K562 (cell line): ENCODE measurements at regions not wholly inside any gene's neighbourhood (a gene's known extent, or its start where the extent isn't known, plus 50 kb on each side); places are given as distances from the start of the nearest gene placed in this dataset.

ENCODE experiments used
- ATAC-seq: fragments of 200-7000 bp; cut with Tn5 transposase; 3 replicates; pipeline ENCODE4 v1.9.1; 2020; ENCODE audit warnings: moderate library complexity
- BruUV-seq: library from RNA; stranded (reverse); fragments of 400-500 nt; replicated peaks from 2 replicates; lab custom pipeline; 2021; lab: Mats Ljungman, UMichigan
- CTCF ChIA-PET: fragments of 300-600 bp; formaldehyde crosslinking; extraction: SDS; loops from one replicate; lab custom pipeline; 2021; ENCODE audit warnings: low intra/inter-chr PET ratio; lab: Yijun Ruan, JAX
- POLR2A ChIA-PET: fragments of 300-600, 350-650 bp; sonication (Branson Sonifier 250); formaldehyde crosslinking; extraction: SDS; loops from one replicate; lab custom pipeline; 2021; ENCODE audit warnings: antibody characterized with exemption, inconsistent platforms; lab: Yijun Ruan, JAX
- DNase-seq, 4 experiments: peaks; one replicate each; pipeline versions ENCODE4 v3.0.0 to v3.0.0-alpha.2; 2011 to 2018; ENCODE audit warnings: low spot score in 3 of 4, mixed read lengths in 3 of 4; ENCODE audit errors: extremely low read depth in 1 of 4
- FAIRE-seq: peaks from 2 replicates; lab custom pipeline; 2011; peaks lifted over from hg19 to GRCh38; lab: Jason Lieb, UNC
- H2AFZ ChIP-seq: 2 replicates; pipeline ENCODE4 v1.6.0; 2011; ENCODE audit warnings: low read depth, low read length, control low read depth, inconsistent platforms
- H3K27ac ChIP-seq: fragments of 200-600 bp; 3 replicates; pipeline ENCODE4 v1.8.0; 2011; ENCODE audit warnings: low read depth, mild to moderate bottlenecking, control low read depth, inconsistent platforms, low read length, moderate library complexity, mixed read lengths; ENCODE audit errors: extremely low read depth
- H3K27me3 ChIP-seq, 2 experiments: fragments of 300-600 bp in 1 of 2; 2 replicates in 1 of 2; 3 replicates in 1 of 2; pipeline versions ENCODE4 v1.6.0 to v1.8.0; 2011; ENCODE audit warnings: inconsistent platforms in 2 of 2, low read length in 2 of 2, mild to moderate bottlenecking in 1 of 2, mixed read lengths in 1 of 2, moderate library complexity in 1 of 2; ENCODE audit not compliant: control insufficient read depth in 2 of 2, insufficient read depth in 2 of 2
- H3K36me3 ChIP-seq: fragments of 300-600 bp; 3 replicates; pipeline ENCODE4 v1.8.0; 2011; ENCODE audit warnings: mild to moderate bottlenecking, low read length, inconsistent platforms; ENCODE audit not compliant: control insufficient read depth, insufficient read depth
- H3K4me1 ChIP-seq, 2 experiments: fragments of 200-600 bp in 1 of 2; replicated peaks in 1 of 2; 2 replicates in 1 of 2; 3 replicates in 1 of 2; pipeline versions ENCODE4 v1.5.1 to v1.8.0; 2011; ENCODE audit warnings: inconsistent platforms in 2 of 2, low read length in 2 of 2, mild to moderate bottlenecking in 1 of 2, mixed read lengths in 1 of 2, moderate library complexity in 1 of 2; ENCODE audit not compliant: control insufficient read depth in 2 of 2, insufficient read depth in 2 of 2
- H3K4me2 ChIP-seq: 2 replicates; pipeline ENCODE4 v1.6.1; 2011; ENCODE audit warnings: low read length, control low read depth, inconsistent platforms, mixed read lengths; ENCODE audit not compliant: insufficient read depth
- H3K4me3 ChIP-seq: fragments of 200-600 bp; sonication (generic), shearing (Covaris generic); 2 replicates; pipeline ENCODE4 v1.5.1; 2016; ENCODE audit warnings: control low read depth, inconsistent platforms
- H3K79me2 ChIP-seq: fragments of 200-600 bp; 3 replicates; pipeline ENCODE4 v1.8.0; 2011; ENCODE audit warnings: low read length, inconsistent platforms; ENCODE audit not compliant: control insufficient read depth, insufficient read depth
- H3K9ac ChIP-seq, 2 experiments: 2 replicates each; pipeline versions ENCODE4 v1.6.0 to v1.6.1; 2011; ENCODE audit warnings: low read depth in 2 of 2, low read length in 2 of 2, control low read depth in 1 of 2, inconsistent platforms in 1 of 2, mild to moderate bottlenecking in 1 of 2, mixed read lengths in 1 of 2; ENCODE audit not compliant: insufficient read depth in 1 of 2
- H3K9me1 ChIP-seq: one replicate; pipeline ENCODE4 v1.6.0; 2011; ENCODE audit warnings: inconsistent platforms, mild to moderate bottlenecking, low read length, moderate library complexity; ENCODE audit not compliant: control insufficient read depth, insufficient read depth
- H3K9me3 ChIP-seq: replicated peaks from 2 replicates; pipeline ENCODE4 v1.5.1; 2011; ENCODE audit warnings: low read depth, low read length, inconsistent platforms; ENCODE audit not compliant: control insufficient read depth, insufficient read depth
- H4K20me1 ChIP-seq: replicated peaks from 2 replicates; pipeline ENCODE4 v1.6.1; 2011; ENCODE audit warnings: low read length, inconsistent platforms, mixed read lengths; ENCODE audit not compliant: control insufficient read depth, insufficient read depth
- BRCA1 ChIP-seq, 2 experiments: fragments of 450-650 bp in 1 of 2; sonication (generic) in 1 of 2; formaldehyde crosslinking in 1 of 2; IDR thresholded peaks; 2 replicates each; pipeline versions ENCODE4 v1.5.0 to v1.6.1; 2017 to 2020; ENCODE audit warnings: mild to moderate bottlenecking in 1 of 2, missing genetic modification reagents in 1 of 2
- CBFA2T3 ChIP-seq: fragments of 450-650 bp; IDR thresholded peaks from 2 replicates; pipeline ENCODE4 v1.6.1; 2017
- DMBX1 ChIP-seq: fragments of 250-450 bp; sonication (Bioruptor Pico); IDR thresholded peaks from 2 replicates; pipeline ENCODE4 v1.8.0; 2022; ENCODE audit warnings: inconsistent platforms, mild to moderate bottlenecking, moderate library complexity, borderline replicate concordance
- GTF2F1 ChIP-seq: IDR thresholded peaks from 2 replicates; pipeline ENCODE4 v1.6.1; 2011; ENCODE audit warnings: low read depth, low read length, improper control_type of control experiment
- HIVEP1 ChIP-seq: fragments of 250-450 bp; sonication (Bioruptor Pico); IDR thresholded peaks from 2 replicates; pipeline ENCODE4 v1.4.0; 2020; ENCODE audit warnings: mild to moderate bottlenecking
- ZC3H8 ChIP-seq: fragments of 450-650 bp; IDR thresholded peaks from 2 replicates; pipeline ENCODE4 v1.6.1; 2017
- WGBS: fragments of 100-300 bp; shearing (Covaris generic); methylation state at CpG from one replicate; pipeline ENCODE4 v1.1.6; 2016; ENCODE audit warnings: low coverage, mixed read lengths; ENCODE audit not compliant: insufficient coverage; ENCODE audit errors: missing lambda C conversion rate; 5-methylcytosine and 5-hydroxymethylcytosine counted together
- in situ Hi-C: fragments of 300-500 bp; cut with MboI; formaldehyde crosslinking; loops from 4 replicates; pipeline ENCODE4 v1.15.0; 2018; ENCODE audit warnings: inconsistent platforms, mixed read lengths
- intact Hi-C: fragments of 100-400 bp; cut with micrococcal nuclease; formaldehyde crosslinking; loops from 2 replicates; pipeline ENCODE4 v1.14.2; 2022
- TF ChIP-seq, protein P1 (sequence below): sonication (generic); formaldehyde crosslinking; IDR thresholded peaks from 2 replicates; pipeline ENCODE4 v1.8.1; 2023; ENCODE audit warnings: mild to moderate bottlenecking, missing genetic modification reagents, moderate library complexity
- TF ChIP-seq, protein P2 (sequence below): sonication (generic); formaldehyde crosslinking; IDR thresholded peaks from 2 replicates; pipeline ENCODE4 v1.8.0; 2023; ENCODE audit warnings: mild to moderate bottlenecking, missing genetic modification reagents
- TF ChIP-seq, protein P3 (sequence below): fragments of 450-650 bp; formaldehyde crosslinking; IDR thresholded peaks from 2 replicates; pipeline ENCODE4 v1.4.0; 2020; ENCODE audit warnings: mild to moderate bottlenecking, mixed read lengths
- TF ChIP-seq, protein P4 (sequence below): fragments of 450-650 bp; IDR thresholded peaks from 2 replicates; pipeline ENCODE4 v1.6.1; 2018; ENCODE audit not compliant: partially characterized antibody

DNA sequence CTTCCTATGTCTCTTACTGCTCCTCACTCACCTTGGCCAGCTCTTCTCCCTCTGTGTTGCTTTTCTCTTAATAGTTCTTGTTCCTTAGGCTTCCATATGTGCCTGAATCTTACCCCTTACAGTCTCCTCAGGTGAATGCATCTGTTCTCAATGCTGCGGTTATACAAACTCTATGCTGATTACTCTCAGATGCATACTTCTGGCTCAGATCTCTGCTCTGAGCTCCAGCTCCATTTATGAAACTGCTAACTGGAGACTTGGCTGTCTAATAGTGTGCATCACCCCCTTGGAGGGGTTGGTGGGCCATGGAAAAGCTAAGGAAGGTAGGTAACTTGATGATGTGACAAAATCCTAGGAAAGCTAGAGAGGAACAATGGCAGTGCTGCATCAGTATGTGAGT, 422.5 kb downstream of the TMEM135 start (continued):
- TF ChIP-seq, protein P1, sequence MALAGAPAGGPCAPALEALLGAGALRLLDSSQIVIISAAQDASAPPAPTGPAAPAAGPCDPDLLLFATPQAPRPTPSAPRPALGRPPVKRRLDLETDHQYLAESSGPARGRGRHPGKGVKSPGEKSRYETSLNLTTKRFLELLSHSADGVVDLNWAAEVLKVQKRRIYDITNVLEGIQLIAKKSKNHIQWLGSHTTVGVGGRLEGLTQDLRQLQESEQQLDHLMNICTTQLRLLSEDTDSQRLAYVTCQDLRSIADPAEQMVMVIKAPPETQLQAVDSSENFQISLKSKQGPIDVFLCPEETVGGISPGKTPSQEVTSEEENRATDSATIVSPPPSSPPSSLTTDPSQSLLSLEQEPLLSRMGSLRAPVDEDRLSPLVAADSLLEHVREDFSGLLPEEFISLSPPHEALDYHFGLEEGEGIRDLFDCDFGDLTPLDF, result no peak

DNA sequence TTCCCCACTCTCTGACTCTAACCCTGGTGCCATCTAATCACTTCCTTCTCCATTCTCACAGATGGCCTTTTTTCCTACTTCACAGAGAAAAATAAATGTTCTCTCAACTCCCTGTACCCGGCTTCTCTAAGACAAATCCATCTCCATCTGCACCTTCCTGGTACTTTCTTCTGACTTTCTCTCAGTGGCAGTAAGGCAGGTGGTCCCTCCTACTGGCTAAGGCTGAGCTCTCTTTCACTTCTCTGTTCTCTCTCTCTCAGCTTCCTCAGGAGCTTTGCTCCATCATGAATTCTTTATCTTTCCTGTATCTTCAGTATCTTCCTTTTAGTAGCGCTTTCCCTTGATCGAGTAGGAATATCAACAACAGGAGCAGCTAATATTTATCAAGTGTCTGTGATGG, 421.6 kb downstream of the TMEM135 start:
- in situ Hi-C loops (no loop called here), intact Hi-C loops (no loop called here)
- TF ChIP-seq DMBX1 (CRISPR knock-in tag), result no peak
- TF ChIP-seq GTF2F1, result no peak
- TF ChIP-seq CBFA2T3, result no peak
- no peak for TF ChIP-seq ZC3H8
- TF ChIP-seq HIVEP1, result no peak
- TF ChIP-seq, protein P2, sequence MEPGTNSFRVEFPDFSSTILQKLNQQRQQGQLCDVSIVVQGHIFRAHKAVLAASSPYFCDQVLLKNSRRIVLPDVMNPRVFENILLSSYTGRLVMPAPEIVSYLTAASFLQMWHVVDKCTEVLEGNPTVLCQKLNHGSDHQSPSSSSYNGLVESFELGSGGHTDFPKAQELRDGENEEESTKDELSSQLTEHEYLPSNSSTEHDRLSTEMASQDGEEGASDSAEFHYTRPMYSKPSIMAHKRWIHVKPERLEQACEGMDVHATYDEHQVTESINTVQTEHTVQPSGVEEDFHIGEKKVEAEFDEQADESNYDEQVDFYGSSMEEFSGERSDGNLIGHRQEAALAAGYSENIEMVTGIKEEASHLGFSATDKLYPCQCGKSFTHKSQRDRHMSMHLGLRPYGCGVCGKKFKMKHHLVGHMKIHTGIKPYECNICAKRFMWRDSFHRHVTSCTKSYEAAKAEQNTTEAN (CRISPR knock-in tag), result no peak
- TF ChIP-seq, protein P3, sequence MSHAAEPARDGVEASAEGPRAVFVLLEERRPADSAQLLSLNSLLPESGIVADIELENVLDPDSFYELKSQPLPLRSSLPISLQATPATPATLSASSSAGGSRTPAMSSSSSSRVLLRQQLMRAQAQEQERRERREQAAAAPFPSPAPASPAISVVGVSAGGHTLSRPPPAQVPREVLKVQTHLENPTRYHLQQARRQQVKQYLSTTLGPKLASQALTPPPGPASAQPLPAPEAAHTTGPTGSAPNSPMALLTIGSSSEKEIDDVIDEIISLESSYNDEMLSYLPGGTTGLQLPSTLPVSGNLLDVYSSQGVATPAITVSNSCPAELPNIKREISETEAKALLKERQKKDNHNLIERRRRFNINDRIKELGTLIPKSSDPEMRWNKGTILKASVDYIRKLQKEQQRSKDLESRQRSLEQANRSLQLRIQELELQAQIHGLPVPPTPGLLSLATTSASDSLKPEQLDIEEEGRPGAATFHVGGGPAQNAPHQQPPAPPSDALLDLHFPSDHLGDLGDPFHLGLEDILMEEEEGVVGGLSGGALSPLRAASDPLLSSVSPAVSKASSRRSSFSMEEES (CRISPR knock-in tag), result no peak
- TF ChIP-seq BRCA1 (IDR thresholded peaks at IDR 0.05), result no peak
- TF ChIP-seq BRCA1 (CRISPR knock-in tag; IDR thresholded peaks at IDR 0.05), result no peak
- TF ChIP-seq, protein P4, sequence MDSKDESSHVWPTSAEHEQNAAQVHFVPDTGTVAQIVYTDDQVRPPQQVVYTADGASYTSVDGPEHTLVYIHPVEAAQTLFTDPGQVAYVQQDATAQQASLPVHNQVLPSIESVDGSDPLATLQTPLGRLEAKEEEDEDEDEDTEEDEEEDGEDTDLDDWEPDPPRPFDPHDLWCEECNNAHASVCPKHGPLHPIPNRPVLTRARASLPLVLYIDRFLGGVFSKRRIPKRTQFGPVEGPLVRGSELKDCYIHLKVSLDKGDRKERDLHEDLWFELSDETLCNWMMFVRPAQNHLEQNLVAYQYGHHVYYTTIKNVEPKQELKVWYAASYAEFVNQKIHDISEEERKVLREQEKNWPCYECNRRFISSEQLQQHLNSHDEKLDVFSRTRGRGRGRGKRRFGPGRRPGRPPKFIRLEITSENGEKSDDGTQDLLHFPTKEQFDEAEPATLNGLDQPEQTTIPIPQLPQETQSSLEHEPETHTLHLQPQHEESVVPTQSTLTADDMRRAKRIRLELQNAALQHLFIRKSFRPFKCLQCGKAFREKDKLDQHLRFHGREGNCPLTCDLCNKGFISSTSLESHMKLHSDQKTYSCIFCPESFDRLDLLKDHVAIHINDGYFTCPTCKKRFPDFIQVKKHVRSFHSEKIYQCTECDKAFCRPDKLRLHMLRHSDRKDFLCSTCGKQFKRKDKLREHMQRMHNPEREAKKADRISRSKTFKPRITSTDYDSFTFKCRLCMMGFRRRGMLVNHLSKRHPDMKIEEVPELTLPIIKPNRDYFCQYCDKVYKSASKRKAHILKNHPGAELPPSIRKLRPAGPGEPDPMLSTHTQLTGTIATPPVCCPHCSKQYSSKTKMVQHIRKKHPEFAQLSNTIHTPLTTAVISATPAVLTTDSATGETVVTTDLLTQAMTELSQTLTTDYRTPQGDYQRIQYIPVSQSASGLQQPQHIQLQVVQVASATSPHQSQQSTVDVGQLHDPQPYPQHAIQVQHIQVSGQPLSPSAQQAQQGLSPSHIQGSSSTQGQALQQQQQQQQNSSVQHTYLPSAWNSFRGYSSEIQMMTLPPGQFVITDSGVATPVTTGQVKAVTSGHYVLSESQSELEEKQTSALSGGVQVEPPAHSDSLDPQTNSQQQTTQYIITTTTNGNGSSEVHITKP, result no peak
- Histone ChIP-seq H3K9ac (no peak overlapping the region), H2AFZ (no peak overlapping the region), H3K79me2 (no peaks in the 10 kb centered on the region), H3K4me3 (no peak overlapping the region), H3K36me3 (no peaks in the 10 kb centered on the region), H4K20me1 (no peaks in the 10 kb centered on the region), H3K9me1 (no peaks in the 10 kb centered on the region), H3K4me1 (no peaks in the 10 kb centered on the region), H3K27me3 (no peaks in the 10 kb centered on the region), H3K27ac (no peak overlapping the region), H3K4me2 (no peak overlapping the region), H3K9me3 (no peaks in the 10 kb centered on the region)
- no peak for DNase-seq
- WGBS, result 2% methylated on average over 3 of the region's 3 CpGs
- FAIRE-seq, result no peak
- CTCF ChIA-PET, result no interaction called here
- POLR2A ChIA-PET, result no interaction called here
- no TSS peak for BruUV-seq
- no peak for ATAC-seq
